Neural progenitor cell (in vitro differentiated cells): ENCODE measurements at regions not wholly inside any gene's neighbourhood (a gene's known extent, or its start where the extent isn't known, plus 50 kb on each side); places are given as distances from the start of the nearest gene placed in this dataset.
A peak's percentile ranks its signal among the peaks of the same experiment; 100 is the strongest.

ENCODE experiments used
- DNase-seq: peaks from one replicate; pipeline ENCODE4 v3.0.0-alpha.2; 2016; ENCODE audit warnings: low spot score
- H2AFZ ChIP-seq: fragments of 200-600 bp; sonication (generic); replicated peaks from 2 replicates; pipeline ENCODE4 v1.6.1; 2016; ENCODE audit warnings: antibody characterized with exemption
- H3F3A ChIP-seq: fragments of 200-600 bp; sonication (generic); 2 replicates; pipeline ENCODE4 v1.6.1; 2016; ENCODE audit warnings: antibody characterized with exemption, low read depth
- H3K27ac ChIP-seq: fragments of 200-600 bp; sonication (generic); 2 replicates; pipeline ENCODE4 v1.5.1; 2016; ENCODE audit warnings: mild to moderate bottlenecking
- H3K27me3 ChIP-seq: fragments of 200-600 bp; sonication (generic); 2 replicates; pipeline ENCODE4 v1.6.1; 2016; ENCODE audit warnings: mild to moderate bottlenecking, moderate library complexity
- H3K36me3 ChIP-seq: fragments of 200-600 bp; sonication (generic); 2 replicates; pipeline ENCODE4 v1.5.1; 2016
- H3K4me1 ChIP-seq: fragments of 200-600 bp; sonication (generic); 2 replicates; pipeline ENCODE4 v1.6.1; 2016; ENCODE audit warnings: mixed run types
- H3K4me2 ChIP-seq: fragments of 200-600 bp; sonication (generic); 2 replicates; pipeline ENCODE4 v1.6.1; 2016
- H3K4me3 ChIP-seq: fragments of 200-600 bp; sonication (generic); 2 replicates; pipeline ENCODE4 v1.5.1; 2016
- H3K79me2 ChIP-seq: fragments of 200-600 bp; sonication (generic); 2 replicates; pipeline ENCODE4 v1.6.1; 2016; ENCODE audit warnings: low read depth
- H3K9ac ChIP-seq: fragments of 200-600 bp; sonication (generic); 2 replicates; pipeline ENCODE4 v1.6.1; 2016
- H3K9me3 ChIP-seq: fragments of 200-600 bp; sonication (generic); 2 replicates; pipeline ENCODE4 v1.5.1; 2016; ENCODE audit warnings: low read depth
- H4K20me1 ChIP-seq: fragments of 200-600 bp; sonication (generic); 2 replicates; pipeline ENCODE4 v1.6.1; 2016; ENCODE audit warnings: low read depth
- H3K27ac Mint-ChIP-seq: 3 replicates; pipeline ENCODE4 v1.8.0; 2021; ENCODE audit warnings: mixed read lengths
- H3K27me3 Mint-ChIP-seq: 2 replicates; pipeline ENCODE4 v1.8.0; 2022; ENCODE audit warnings: low read depth, mild to moderate bottlenecking, inconsistent platforms, moderate library complexity, mixed read lengths; ENCODE audit not compliant: insufficient read depth
- H3K36me3 Mint-ChIP-seq: 3 replicates; pipeline ENCODE4 v1.8.0; 2021; ENCODE audit warnings: mixed read lengths
- H3K4me1 Mint-ChIP-seq: 3 replicates; pipeline ENCODE4 v1.8.0; 2021; ENCODE audit warnings: mixed read lengths
- H3K4me3 Mint-ChIP-seq: 3 replicates; pipeline ENCODE4 v1.8.0; 2021; ENCODE audit warnings: mild to moderate bottlenecking, moderate library complexity, mixed read lengths
- H3K9me3 Mint-ChIP-seq: 3 replicates; pipeline ENCODE4 v1.8.0; 2020; ENCODE audit warnings: mixed read lengths
- EZH2 ChIP-seq: fragments of 200-600 bp; sonication (generic); IDR thresholded peaks from 2 replicates; pipeline ENCODE4 v1.6.1; 2017; ENCODE audit warnings: antibody characterized with exemption, mild to moderate bottlenecking, moderate library complexity
- EZH2phosphoT487 ChIP-seq: fragments of 200-600 bp; sonication (generic); IDR thresholded peaks from 2 replicates; pipeline ENCODE4 v1.6.1; 2017; ENCODE audit warnings: antibody characterized with exemption
- TF ChIP-seq, protein P1 (sequence below): fragments of 200-600 bp; sonication (generic); IDR thresholded peaks from 2 replicates; pipeline ENCODE4 v1.5.1; 2017; ENCODE audit warnings: antibody characterized with exemption, mild to moderate bottlenecking

DNA sequence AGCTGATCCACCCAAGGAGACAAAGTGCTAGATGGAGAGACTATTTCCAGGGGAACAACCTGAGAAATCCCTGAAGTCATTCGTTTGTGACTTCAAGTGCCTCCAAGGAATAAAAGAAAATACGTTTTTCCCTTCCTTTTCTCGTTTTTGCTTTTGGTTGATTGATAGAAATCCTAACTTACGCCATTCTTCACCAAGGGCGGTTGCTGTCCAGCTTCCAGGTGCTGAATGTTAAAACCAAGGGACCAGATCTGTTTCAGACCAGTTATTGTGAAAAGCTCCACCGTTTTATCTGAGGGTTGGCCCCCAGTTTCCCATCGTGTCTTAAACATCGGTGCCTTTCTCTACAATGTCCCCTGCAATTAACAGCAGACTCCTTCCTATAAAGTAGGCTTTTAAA, 600.7 kb upstream of the SGCD start:
- Histone ChIP-seq H3K9ac (no peak overlapping the region), H3K27me3 (peaks cover 100% of the 10 kb centered on the region)
- H3K4me3 Mint-ChIP-seq = no peak overlapping the region

DNA sequence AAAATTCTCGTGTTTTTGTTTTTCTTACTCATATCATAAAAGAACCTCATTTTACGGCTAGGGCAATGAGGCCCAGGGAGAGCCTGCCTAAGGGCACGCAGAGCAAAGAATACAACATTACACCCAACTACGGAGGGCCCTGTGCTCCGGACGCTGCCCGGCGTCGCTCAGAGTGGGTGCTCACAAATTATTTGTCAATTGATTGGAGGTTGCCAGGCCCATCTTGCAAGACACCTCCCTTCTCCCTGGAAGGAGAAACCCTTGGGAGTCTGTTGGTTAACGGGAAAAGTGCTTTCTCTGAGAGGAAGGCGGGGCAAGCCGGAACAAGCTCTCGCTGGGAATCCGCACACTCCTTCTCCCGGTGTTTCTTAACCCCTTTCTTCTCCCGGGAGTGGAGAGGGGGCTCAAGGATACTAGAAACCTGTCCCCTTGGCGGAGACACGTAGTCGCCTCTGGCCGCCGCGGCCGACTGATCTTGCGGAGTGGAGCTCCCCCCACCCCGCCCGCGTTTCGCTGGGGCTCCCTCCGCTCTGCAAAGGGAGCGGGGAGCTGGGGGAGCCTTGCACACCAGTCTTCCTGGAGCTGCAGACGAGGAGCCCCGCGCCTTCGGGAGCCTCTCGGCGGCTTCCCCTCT, 599.3 kb upstream of the SGCD start:
- Histone ChIP-seq H3K27me3 (peaks cover 100% of the 10 kb centered on the region), H3K4me1 (peaks cover 11% of the 10 kb centered on the region), H4K20me1 (peaks cover 40% of the 10 kb centered on the region), H3K36me3 (no peaks in the 10 kb centered on the region), H3F3A (peaks cover 7% of the 10 kb centered on the region), H3K4me3 (peak overlapping the region; percentile 57), H3K27ac (no peak overlapping the region), H3K4me2 (peak overlapping the region; percentile 81), H3K79me2 (no peaks in the 10 kb centered on the region), H3K9ac (no peak overlapping the region), H2AFZ (peak overlapping the region; percentile 59), H3K9me3 (no peaks in the 10 kb centered on the region)
- Mint-ChIP-seq H3K36me3 (no peaks in the 10 kb centered on the region), H3K27me3 (peaks cover 55% of the 10 kb centered on the region), H3K9me3 (no peaks in the 10 kb centered on the region), H3K4me3 (peak overlapping the region; percentile 81), H3K27ac (no peak overlapping the region), H3K4me1 (peaks cover 6% of the 10 kb centered on the region)
- peak; percentile 55 for DNase-seq
- TF ChIP-seq EZH2phosphoT487 (no peak), EZH2 (peak; percentile 46)
- TF ChIP-seq, protein P1, sequence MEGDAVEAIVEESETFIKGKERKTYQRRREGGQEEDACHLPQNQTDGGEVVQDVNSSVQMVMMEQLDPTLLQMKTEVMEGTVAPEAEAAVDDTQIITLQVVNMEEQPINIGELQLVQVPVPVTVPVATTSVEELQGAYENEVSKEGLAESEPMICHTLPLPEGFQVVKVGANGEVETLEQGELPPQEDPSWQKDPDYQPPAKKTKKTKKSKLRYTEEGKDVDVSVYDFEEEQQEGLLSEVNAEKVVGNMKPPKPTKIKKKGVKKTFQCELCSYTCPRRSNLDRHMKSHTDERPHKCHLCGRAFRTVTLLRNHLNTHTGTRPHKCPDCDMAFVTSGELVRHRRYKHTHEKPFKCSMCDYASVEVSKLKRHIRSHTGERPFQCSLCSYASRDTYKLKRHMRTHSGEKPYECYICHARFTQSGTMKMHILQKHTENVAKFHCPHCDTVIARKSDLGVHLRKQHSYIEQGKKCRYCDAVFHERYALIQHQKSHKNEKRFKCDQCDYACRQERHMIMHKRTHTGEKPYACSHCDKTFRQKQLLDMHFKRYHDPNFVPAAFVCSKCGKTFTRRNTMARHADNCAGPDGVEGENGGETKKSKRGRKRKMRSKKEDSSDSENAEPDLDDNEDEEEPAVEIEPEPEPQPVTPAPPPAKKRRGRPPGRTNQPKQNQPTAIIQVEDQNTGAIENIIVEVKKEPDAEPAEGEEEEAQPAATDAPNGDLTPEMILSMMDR = no peak

More for the DNA sequence above, 600.7 kb upstream of the SGCD start:
- Mint-ChIP-seq H3K36me3 (no peaks in the 10 kb centered on the region), H3K27me3 (peaks cover 47% of the 10 kb centered on the region), H3K4me1 (peaks cover 6% of the 10 kb centered on the region), H3K9me3 (no peaks in the 10 kb centered on the region), H3K27ac (no peak overlapping the region)
- no peak overlapping the region for H3K4me3 ChIP-seq
- no peak overlapping the region for H2AFZ ChIP-seq
- H3K27ac ChIP-seq = no peak overlapping the region
- peak; percentile 73 for DNase-seq
- H3F3A ChIP-seq = peaks cover 7% of the 10 kb centered on the region
- H3K36me3 ChIP-seq = no peaks in the 10 kb centered on the region
- H3K79me2 ChIP-seq = no peaks in the 10 kb centered on the region
- peaks cover 11% of the 10 kb centered on the region for H3K4me1 ChIP-seq
- TF ChIP-seq EZH2phosphoT487 = no peak
- TF ChIP-seq, protein P1 = no peak
- TF ChIP-seq EZH2 = no peak
- H4K20me1 ChIP-seq = peaks cover 40% of the 10 kb centered on the region
- no peaks in the 10 kb centered on the region for H3K9me3 ChIP-seq
- H3K4me2 ChIP-seq = no peak overlapping the region

DNA sequence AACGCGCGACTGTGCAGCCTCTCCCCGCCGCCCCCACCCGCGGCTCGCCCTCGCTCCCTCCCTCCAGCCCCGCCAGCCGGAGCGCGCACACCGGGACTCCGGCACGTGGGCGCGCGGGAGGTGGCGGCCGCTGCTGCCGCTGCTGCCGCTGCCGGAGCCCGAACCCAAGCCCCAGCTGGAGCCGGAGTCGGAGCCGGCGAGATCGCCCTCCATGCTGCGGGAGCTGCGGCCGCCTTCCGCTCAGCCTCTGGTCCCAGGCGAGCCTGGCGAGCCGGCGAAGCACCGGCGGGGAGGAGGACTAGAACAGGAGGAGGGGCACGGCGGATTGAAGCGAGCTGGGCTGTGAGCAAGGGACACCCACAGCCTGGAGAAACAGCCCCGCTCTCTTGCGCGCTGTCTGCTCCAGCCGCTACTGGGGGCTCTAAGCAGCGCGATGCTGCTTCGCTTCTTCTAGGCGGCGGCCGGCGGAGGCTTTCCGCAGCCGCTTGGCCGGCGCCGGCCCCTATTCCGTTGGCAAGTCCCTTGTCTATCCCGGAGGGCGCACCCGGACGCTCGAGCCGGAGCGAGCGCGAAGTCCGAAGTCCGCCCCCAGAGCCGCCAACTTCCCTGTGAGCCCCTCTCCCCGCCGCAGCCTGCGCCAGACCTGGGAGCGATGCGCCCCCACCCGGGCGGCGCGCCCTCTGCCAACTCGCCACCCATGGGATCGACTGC, 598.7 kb upstream of the SGCD start:
- peaks cover 11% of the 10 kb centered on the region for H3K4me1 ChIP-seq
- H3K27ac ChIP-seq = no peak overlapping the region
- H3K4me3 Mint-ChIP-seq = peak overlapping the region; percentile 78
- peaks cover 7% of the 10 kb centered on the region for H3F3A ChIP-seq
- no peaks in the 10 kb centered on the region for H3K36me3 ChIP-seq
- peaks cover 43% of the 10 kb centered on the region for H4K20me1 ChIP-seq
- H3K9me3 ChIP-seq = no peaks in the 10 kb centered on the region
- no peak overlapping the region for H3K27ac Mint-ChIP-seq
- H3K27me3 Mint-ChIP-seq = peaks cover 56% of the 10 kb centered on the region
- TF ChIP-seq, protein P1 = peak; percentile 31
- TF ChIP-seq EZH2phosphoT487 (peak; percentile 4), EZH2 (peak; percentile 50)
- H3K4me3 ChIP-seq = peak overlapping the region; percentile 57
- H3K4me1 Mint-ChIP-seq = peaks cover 6% of the 10 kb centered on the region
- no peak overlapping the region for H3K9ac ChIP-seq
- no peaks in the 10 kb centered on the region for H3K36me3 Mint-ChIP-seq
- DNase-seq = peak; percentile 83
- H3K79me2 ChIP-seq = no peaks in the 10 kb centered on the region
- peak overlapping the region; percentile 81 for H3K4me2 ChIP-seq
- H2AFZ ChIP-seq = peak overlapping the region; percentile 59
- no peaks in the 10 kb centered on the region for H3K9me3 Mint-ChIP-seq
- H3K27me3 ChIP-seq = peaks cover 100% of the 10 kb centered on the region
